Brain microvascular endothelial cell (primary cell): ENCODE measurements at regions not wholly inside any gene's neighbourhood (a gene's known extent, or its start where the extent isn't known, plus 50 kb on each side); places are given as distances from the start of the nearest gene placed in this dataset.

Experiments used
- DNase-seq: peaks from one replicate; pipeline ENCODE4 v3.0.0-alpha.2; 2020
- H3K27ac ChIP-seq: fragments of 250-450 bp; sonication (Bioruptor Pico); 2 replicates; pipeline ENCODE4 v1.5.1; 2020; ENCODE audit warnings: mild to moderate bottlenecking, moderate library complexity
- H3K27me3 ChIP-seq: fragments of 250-450 bp; sonication (Bioruptor Pico); replicated peaks from 2 replicates; pipeline ENCODE4 v1.5.1; 2020; ENCODE audit warnings: mild to moderate bottlenecking
- H3K36me3 ChIP-seq: fragments of 250-450 bp; sonication (Bioruptor Pico); replicated peaks from 2 replicates; pipeline ENCODE4 v1.5.1; 2020; ENCODE audit warnings: mild to moderate bottlenecking
- H3K4me3 ChIP-seq: 2 replicates; pipeline ENCODE4 v1.5.1; 2011; ENCODE audit warnings: low read depth, mild to moderate bottlenecking, control low read depth, low read length, moderate library complexity
- CTCF ChIP-seq: IDR thresholded peaks from 2 replicates; pipeline ENCODE4 v1.5.1; 2011; ENCODE audit warnings: low read depth, mild to moderate bottlenecking, moderate library complexity, low read length, control low read depth, inconsistent platforms; ENCODE audit errors: missing control alignments
- in situ Hi-C: cut with HindIII; loops from 2 replicates; pipeline ENCODE4 v1.10.0; 2017; ENCODE audit warnings: low sequenced_read_pairs, low pct_ligation_motif_present

GRCh38 chr5:125575891-125576505 is 829.6 kb upstream of the ZNF608 start:
- no peaks in the 10 kb centered on the region for H3K27me3 ChIP-seq
- DNase-seq: no peak
- H3K4me3 ChIP-seq: no peak overlapping the region
- no peak for TF ChIP-seq CTCF
- in situ Hi-C loops: no loop called here
- no peaks in the 10 kb centered on the region for H3K36me3 ChIP-seq
- H3K27ac ChIP-seq: no peak overlapping the region

GRCh38 chr5:125576822-125577221 is 830.4 kb upstream of the ZNF608 start:
- in situ Hi-C loops: no loop called here
- Histone ChIP-seq H3K36me3 (no peaks in the 10 kb centered on the region), H3K27ac (no peak overlapping the region), H3K27me3 (no peaks in the 10 kb centered on the region), H3K4me3 (no peak overlapping the region)
- no peak for TF ChIP-seq CTCF
- DNase-seq: no peak

- no peak for DNase-seq
- TF ChIP-seq CTCF: no peak
- Histone ChIP-seq H3K4me3 (no peak overlapping the region), H3K27ac (no peak overlapping the region), H3K27me3 (no peaks in the 10 kb centered on the region), H3K36me3 (no peaks in the 10 kb centered on the region)
- in situ Hi-C loops: no loop called here
These were observed 832.1 kb upstream of the ZNF608 start for GRCh38 chr5:125578551-125578950.

- DNase-seq: no peak
- Histone ChIP-seq H3K36me3 (no peaks in the 10 kb centered on the region), H3K27me3 (no peaks in the 10 kb centered on the region), H3K4me3 (no peak overlapping the region), H3K27ac (no peak overlapping the region)
- TF ChIP-seq CTCF: no peak
- in situ Hi-C loops: no loop called here
These were observed 832.7 kb upstream of the ZNF608 start for GRCh38 chr5:125579182-125579581.

GRCh38 chr5:125581311-125581710 is 834.9 kb upstream of the ZNF608 start:
- DNase-seq: no peak
- in situ Hi-C loops: no loop called here
- no peak for TF ChIP-seq CTCF
- Histone ChIP-seq H3K36me3 (no peaks in the 10 kb centered on the region), H3K27ac (no peak overlapping the region), H3K27me3 (no peaks in the 10 kb centered on the region), H3K4me3 (no peak overlapping the region)

- in situ Hi-C loops: no loop called here
- no peaks in the 10 kb centered on the region for H3K27me3 ChIP-seq
- TF ChIP-seq CTCF: no peak
- no peaks in the 10 kb centered on the region for H3K36me3 ChIP-seq
- no peak overlapping the region for H3K27ac ChIP-seq
- no peak overlapping the region for H3K4me3 ChIP-seq
- DNase-seq: no peak
These were observed 835.9 kb upstream of the ZNF608 start for GRCh38 chr5:125582352-125582751.
